ENCODE measurements at regions not wholly inside any gene's neighbourhood (a gene's known extent, or its start where the extent isn't known, plus 50 kb on each side); places are given as distances from the start of the nearest gene placed in this dataset.
"Not testable (repeated sequence)": the region's sequence is repeated elsewhere in the genome, so short reads cannot be mapped to it uniquely, and the experiment has no call there.

- no peak for DNase-seq (ENCODE audit: extremely low read depth, low read depth)
Measured at GRCh38 chr13:112145551-112146360, 78.8 kb downstream of the SOX1 start.

GRCh38 chr13:112150352-112150751, 83.4 kb downstream of the SOX1 start:
- DNase-seq (ENCODE audit: extremely low read depth, low read depth) = no peak

GRCh38 chr13:112152846-112153245, 85.9 kb downstream of the SOX1 start:
- no peak for DNase-seq (ENCODE audit: extremely low read depth, low read depth)

DNA sequence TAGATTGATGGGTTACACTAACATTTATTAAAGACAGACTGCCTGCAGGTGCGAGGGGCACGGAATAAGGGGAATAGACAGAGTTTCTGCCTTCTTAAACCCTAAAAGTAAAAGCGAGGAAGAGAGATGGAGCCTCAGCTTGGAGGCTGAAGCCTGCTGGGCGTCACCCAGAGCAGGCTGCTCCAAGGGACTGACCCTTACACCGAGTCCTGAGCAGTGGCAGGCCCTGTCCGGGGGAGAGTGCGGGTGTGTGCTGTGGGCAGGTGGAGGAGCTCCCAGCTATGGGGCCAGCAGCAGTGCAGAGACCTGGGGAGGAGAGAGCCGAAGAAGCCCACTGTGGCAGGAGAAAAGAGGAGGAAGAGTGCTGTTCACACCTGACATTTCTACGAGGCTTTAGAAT, 86.4 kb downstream of the SOX1 start:
- DNase-seq (ENCODE audit: extremely low read depth, low read depth) = no peak

GRCh38 chr13:112153846-112154245, 86.9 kb downstream of the SOX1 start:
- DNase-seq (ENCODE audit: extremely low read depth, low read depth) = no peak

DNA sequence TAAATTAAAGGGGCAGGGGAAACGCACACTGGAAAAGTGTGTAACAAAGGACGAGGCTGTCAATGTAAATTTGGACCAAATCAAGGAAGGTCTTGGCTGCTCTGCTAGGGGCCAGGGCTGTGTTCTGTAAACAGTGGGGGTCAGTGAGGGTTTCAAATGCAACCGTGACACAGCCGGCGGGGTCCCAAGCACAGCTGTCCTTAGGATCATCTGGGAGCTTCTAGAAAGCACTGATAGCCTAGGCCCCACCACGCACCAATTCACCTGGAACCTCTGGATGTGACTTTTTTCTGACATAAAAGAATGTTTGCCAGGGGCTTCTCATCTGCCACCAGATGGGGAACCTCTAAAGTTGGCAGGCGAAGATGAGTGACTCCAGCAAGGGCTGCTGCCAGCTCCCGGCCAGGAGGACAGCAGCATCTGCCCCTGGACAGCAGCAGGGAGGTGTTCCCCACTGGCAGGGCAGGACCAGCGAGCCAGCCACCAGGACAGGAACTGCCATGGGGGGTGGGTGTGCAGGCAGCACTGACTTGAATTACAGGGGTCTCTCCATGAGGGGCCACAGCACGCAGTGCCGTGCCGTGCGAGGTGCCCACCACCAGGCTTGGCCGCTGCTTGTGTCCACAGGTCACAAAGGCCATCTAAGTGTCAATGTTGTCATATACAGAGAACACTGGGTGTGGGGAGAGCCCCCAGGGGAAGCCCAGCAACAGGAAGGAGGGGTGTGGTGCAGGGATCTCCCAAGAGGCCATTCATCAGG, 87.5 kb downstream of the SOX1 start:
- DNase-seq (ENCODE audit: extremely low read depth, low read depth) = no peak

DNA sequence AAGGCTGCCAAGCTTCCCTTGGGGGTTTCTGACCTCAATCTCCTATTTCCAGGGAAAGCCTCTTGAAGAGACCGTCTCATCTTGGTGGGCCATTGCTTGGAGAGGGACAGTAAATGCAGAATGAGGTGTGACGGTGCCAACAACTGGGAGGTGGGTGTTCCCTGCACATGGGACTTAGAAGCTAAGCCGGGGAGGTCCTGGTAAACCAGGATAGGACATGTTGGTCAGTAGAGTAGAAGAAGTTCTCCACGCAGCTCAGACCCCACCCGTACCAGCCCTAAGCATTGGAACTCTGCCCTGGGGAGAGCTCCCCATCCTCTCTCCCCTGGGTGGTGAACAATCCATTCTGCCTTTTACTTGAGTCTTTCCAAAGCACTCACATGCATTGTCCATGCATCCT, 92.0 kb downstream of the SOX1 start:
- no peak for DNase-seq (ENCODE audit: extremely low read depth, low read depth)

DNA sequence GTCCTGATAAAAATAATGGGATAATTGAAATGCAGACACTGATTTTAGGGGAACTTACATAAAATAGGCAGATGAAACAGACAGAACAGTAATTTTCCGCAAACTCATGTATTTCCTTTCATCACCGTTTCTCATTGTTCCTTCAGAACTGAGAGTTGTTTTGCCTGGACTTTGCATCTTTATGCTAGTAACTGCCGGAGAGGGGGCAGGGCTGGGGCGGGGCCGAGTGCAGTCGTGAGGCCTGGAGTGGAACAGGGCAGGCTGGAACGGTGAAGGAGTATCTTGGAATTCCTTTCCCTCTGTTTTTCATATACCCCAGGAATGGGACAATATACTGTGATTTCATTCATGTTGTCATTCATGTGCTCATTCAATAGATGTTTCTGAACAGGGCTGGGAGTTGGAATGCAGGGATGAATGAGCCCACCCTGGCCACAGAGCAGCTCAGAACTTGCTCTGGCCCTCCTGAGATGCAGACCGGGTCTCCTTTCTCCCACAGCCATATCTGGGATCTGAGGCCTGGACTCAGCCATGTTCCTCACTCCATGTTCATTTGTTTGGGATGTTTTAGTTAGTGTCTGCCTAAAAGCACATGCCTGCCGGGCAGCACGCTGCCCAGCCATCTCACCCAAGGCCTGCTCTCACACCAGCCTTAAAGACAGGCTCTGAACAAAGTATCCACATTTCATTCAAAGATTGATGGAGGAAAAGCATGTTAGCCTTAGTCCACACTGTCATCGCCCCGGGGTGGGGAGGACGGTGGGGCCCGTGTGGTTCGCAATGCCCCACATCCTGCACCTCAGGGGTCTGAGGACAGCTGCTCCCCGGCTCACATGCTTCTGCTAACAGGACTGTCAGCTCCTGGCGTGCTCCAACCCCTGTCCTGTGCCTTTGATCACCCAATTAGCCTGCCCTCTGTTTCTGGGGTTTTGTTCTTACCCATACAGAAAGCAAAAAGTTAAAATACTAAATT, 92.9 kb downstream of the SOX1 start:
- no peak for DNase-seq (ENCODE audit: extremely low read depth, low read depth)

DNA sequence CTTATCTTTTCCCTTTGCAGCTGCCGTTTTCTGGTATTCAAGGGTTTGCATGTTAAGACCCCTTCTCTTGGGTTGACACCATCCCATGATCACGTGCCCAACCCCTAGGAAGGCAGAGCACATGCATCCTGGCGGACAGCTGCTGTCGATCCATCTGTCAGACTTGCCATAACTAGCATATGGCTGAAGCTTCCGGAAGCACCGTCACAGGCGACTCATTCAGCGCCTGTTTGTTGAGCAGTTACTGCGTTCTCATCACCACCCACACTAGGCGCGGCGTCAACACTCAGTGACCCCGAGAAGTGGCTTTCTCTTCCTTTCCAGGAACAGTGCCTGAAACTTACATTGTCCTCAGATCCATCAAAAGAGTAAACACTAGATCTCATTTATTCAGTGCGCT, 93.6 kb downstream of the SOX1 start:
- no peak for DNase-seq (ENCODE audit: extremely low read depth, low read depth)

DNA sequence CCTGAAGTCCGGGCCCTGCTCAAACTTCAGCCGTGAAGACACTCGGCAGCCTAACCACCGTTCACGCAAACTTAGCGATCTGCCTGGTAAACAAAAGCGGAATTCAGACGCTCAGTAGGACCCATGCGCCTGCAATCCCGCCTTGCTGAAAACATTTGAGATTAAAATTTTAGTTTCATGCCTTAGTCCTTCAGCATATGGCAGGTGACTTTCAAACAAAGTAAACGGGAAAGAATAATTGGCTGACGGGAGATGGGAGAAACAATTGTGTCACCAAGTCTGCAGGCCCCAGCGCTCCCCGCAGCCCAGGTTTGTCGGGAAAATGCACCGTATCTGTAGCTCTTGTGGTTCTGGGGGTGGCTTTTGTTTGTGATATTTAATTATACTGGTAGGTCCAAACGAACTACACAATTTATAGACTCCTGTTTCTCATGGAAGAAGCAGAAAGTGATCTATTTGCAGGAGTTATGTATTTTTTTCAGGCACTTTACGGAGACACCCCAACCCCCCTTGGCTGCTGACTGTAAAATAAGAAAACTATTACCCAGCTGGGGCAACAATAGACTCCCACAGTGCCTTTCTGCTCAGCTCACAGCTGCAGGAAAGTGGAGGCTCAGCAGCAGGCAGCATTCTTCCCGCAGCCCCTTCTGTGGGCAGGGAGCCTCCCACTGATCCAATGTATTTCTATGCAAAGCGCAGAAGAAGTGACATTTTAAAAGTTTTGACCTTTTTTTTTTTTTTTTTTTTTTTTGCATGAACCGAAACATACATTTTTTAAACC, 94.8 kb downstream of the SOX1 start:
- no peak for DNase-seq (ENCODE audit: extremely low read depth, low read depth)

DNA sequence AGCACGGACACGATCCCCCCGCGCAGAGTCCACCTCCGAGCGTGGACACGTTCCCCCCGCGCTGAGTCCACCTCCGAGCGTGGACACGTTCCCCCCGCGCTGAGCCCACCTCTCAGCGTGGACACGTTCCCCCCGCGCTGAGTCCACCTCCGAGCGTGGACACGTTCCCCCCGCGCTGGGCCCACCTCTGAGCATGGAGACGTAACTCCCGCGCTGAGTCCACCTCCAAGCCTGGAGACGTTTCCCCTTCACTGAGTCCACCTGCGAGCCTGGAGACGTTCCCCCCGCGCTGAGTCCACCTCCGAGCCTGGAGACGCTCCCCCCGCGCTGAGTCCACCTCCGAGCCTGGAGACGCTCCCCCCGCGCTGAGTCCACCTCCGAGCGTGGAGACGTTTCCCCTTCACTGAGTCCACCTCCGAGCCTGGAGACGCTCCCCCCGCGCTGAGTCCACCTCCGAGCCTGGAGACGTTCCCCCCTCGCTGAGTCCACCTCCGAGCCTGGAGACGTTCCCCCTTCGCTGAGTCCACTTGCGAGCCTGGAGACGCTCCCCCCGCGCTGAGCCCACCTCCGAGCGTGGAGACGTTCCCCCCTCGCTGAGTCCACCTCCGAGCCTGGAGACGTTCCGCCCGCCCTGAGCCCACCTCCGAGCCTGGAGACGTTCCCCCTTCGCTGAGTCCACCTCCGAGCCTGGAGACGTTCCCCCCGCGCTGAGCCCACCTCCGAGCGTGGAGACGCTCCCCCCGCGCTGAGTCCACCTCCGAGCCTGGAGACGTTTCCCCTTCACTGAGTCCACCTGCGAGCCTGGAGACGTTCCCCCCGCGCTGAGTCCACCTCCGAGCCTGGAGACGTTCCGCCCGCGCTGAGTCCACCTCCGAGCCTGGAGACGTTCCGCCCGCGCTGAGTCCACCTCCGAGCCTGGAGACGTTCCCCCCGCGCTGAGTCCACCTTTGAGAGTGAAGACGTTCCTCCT, 97.0 kb downstream of the SOX1 start:
- not testable (repeated sequence) for DNase-seq (ENCODE audit: extremely low read depth, low read depth)

DNA sequence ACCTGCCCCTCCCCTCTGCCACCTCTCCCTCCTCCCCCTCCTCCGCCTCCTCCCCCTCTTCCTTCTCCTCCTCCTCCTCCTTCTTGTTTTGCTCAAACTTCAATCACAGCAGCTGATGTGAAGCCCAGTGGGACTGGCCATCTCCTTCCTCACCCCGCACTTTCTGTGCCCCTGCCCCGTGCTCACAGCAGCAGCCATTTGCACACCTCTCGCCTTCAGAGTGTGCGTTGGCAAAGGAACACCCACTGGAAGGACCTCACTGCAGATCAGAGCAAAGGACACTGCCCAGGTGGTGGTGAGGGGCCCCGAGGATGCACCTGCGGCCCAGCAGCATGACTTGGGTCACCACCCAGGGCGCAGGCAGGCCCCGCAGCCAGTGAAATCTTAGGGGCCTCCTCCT, 98.8 kb downstream of the SOX1 start:
- DNase-seq (ENCODE audit: extremely low read depth, low read depth) = no peak

GRCh38 chr13:112168761-112169160, 101.8 kb downstream of the SOX1 start:
- no peak for DNase-seq (ENCODE audit: extremely low read depth, low read depth)

- no peak for DNase-seq (ENCODE audit: extremely low read depth, low read depth)
Measured at GRCh38 chr13:112169941-112170822, 103.2 kb downstream of the SOX1 start.

DNA sequence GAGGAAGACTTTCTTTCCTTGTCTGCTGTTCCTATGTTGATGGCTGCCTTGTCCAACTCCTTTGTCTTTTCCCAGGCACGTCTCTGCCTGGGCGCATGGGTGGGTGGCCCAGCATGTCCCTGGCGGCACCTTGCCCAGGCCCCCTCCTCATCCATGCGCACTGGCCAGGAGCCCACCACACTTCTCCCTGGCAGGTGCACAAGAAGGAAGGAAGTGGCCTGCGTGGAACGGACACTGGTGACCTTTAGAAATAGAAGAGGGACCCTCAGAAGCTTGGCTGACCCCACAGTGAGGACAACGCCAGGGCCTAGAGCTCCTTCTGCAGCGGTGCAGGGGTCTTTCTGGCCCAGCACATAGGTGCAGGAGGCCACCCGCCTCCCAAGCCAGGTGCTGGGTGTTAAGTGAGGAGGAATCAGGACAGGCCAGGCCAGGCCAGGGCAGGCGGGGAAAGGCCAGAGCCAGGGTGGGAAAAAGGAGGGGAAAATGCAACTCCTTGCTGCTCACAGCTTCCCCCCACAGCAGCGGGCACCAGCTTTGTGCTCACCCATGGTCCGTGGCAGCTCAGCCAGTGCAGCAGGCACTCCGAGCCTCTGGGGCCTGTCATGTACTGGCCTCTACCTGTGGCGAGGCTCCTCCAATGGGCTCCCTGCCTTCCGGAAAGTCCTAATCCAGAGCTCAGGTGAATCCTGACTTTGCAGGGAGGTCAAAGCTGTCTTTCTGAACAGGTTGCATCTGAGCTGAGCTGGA, 104.0 kb downstream of the SOX1 start:
- DNase-seq (ENCODE audit: extremely low read depth, low read depth) = no peak

GRCh38 chr13:112171570-112171965, 104.6 kb downstream of the SOX1 start:
- DNase-seq (ENCODE audit: extremely low read depth, low read depth) = no peak

- DNase-seq (ENCODE audit: extremely low read depth, low read depth) = no peak
Measured at GRCh38 chr13:112172017-112172416, 105.1 kb downstream of the SOX1 start.
